Activated CD4-positive, alpha-beta T cell treated with anti-CD3 and anti-CD28 coated beads, Interleukin-2, amount 10 ng/mL, durations not matched to agents 7 days and 5 days (primary cell): ENCODE measurements at regions not wholly inside any gene's neighbourhood (a gene's known extent, or its start where the extent isn't known, plus 50 kb on each side); places are given as distances from the start of the nearest gene placed in this dataset.

Experiments
- CTCF ChIA-PET: fragments of 350-600 bp; sonication (Branson Sonifier 250); formaldehyde crosslinking; loops from one replicate; lab custom pipeline; 2021; ENCODE audit warnings: antibody characterized with exemption; lab: Charles Lee
- POLR2A ChIA-PET: fragments of 350-600 bp; sonication (Branson Sonifier 250); formaldehyde crosslinking; loops from one replicate; lab custom pipeline; 2021; ENCODE audit warnings: antibody characterized with exemption; lab: Charles Lee
- DNase-seq: peaks from one replicate; pipeline ENCODE4 v3.0.0-alpha.2; 2020
- H3K27ac Mint-ChIP-seq: one replicate; pipeline ENCODE4 v1.8.0; 2021; ENCODE audit warnings: mild to moderate bottlenecking, moderate library complexity, mixed read lengths
- H3K27me3 Mint-ChIP-seq: one replicate; pipeline ENCODE4 v1.8.0; 2021; ENCODE audit warnings: mixed read lengths
- H3K36me3 Mint-ChIP-seq: one replicate; pipeline ENCODE4 v1.8.0; 2021; ENCODE audit warnings: low read depth, mixed read lengths
- H3K4me1 Mint-ChIP-seq: one replicate; pipeline ENCODE4 v1.8.0; 2021; ENCODE audit warnings: mixed read lengths
- H3K4me3 Mint-ChIP-seq: one replicate; pipeline ENCODE4 v1.8.0; 2021; ENCODE audit warnings: mild to moderate bottlenecking, moderate library complexity, mixed read lengths
- H3K9me3 Mint-ChIP-seq: one replicate; pipeline ENCODE4 v1.8.0; 2021; ENCODE audit warnings: mixed read lengths

DNA sequence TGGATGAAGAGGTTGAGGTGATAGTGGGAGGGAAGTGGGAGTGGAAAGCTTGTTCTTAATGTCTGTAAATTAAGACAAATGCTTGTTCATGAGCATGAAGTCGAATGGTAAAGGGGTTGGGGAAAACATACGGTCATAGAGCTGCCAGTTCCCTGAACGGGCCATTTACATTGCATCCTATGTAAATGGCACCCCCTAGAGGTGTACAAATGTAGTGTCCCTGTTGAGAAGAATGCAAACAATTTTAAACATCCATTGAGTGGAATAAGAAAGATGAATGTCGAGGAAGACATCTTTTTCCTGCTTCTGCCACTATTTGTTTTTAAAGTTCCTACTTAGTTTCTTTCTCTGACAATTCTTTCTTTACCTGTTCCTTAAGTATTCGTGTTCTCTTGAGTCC lies 155.7 kb downstream of the RDH14 start:
- DNase-seq, result no peak
- Mint-ChIP-seq H3K9me3 (no peaks in the 10 kb centered on the region), H3K4me1 (no peaks in the 10 kb centered on the region), H3K27me3 (peaks cover 6% of the 10 kb centered on the region), H3K36me3 (no peaks in the 10 kb centered on the region), H3K27ac (no peak overlapping the region), H3K4me3 (no peak overlapping the region)
- POLR2A ChIA-PET, result no interaction called here
- CTCF ChIA-PET, result interaction anchor here (0.5 to 0.7 kb wide), 2 partner anchors 339 to 1193 kb away, joined by 3 read pairs; no protein-coding TSS in a partner anchor

DNA sequence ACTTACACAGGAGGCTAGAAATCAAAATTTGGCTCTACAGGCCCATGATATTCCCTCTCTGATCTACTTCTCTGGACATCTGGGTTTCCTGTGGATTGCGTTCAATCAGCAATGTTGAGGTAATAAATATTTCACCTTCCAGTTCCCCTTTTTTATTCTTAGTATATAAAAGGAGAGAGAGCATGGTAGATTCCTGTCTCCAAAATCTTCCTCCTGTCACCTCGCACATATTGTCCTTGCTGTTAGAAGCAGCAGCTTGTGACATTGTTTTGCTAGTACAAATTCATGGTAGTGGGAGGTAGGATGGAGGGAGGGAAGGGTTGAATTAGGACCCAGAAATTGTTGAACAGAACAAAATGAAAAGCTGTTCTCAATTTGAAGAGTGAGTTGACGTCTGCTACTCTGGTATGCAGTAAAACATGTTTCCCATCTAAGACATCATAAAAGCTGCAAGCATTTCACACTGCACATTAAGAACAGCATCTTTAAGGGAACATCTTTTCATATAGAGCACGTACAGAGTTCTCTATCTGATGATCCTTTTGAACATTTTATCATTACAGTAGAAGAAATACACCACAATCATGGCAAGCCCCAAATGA lies 156.4 kb downstream of the RDH14 start:
- H3K4me1 Mint-ChIP-seq, result no peaks in the 10 kb centered on the region
- H3K27me3 Mint-ChIP-seq, result peaks cover 6% of the 10 kb centered on the region
- ChIA-PET POLR2A (no interaction called here), CTCF (no interaction called here)
- no peak overlapping the region for H3K27ac Mint-ChIP-seq
- H3K9me3 Mint-ChIP-seq, result no peaks in the 10 kb centered on the region
- no peak for DNase-seq
- no peak overlapping the region for H3K4me3 Mint-ChIP-seq
- H3K36me3 Mint-ChIP-seq, result no peaks in the 10 kb centered on the region

DNA sequence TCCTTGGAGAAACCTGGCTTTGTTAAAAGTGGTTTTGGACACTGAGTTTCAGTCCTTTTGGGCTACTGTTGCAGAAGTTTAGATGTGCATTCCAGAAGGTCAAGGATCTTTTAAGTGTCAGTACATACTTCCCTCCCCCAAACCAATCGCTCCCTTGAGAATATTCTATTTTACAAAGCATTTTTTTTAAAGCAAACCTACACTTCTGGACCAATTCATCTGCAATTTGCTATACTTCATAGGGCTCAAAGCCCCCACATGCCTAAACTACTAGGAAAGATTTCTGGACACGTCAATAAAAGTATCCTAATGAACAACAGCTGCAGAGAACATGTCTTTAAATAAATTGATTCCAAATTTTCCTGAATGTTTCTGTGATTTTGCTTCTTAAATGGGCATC lies 157.6 kb downstream of the RDH14 start:
- H3K36me3 Mint-ChIP-seq, result no peaks in the 10 kb centered on the region
- H3K4me1 Mint-ChIP-seq, result no peaks in the 10 kb centered on the region
- ChIA-PET POLR2A (no interaction called here), CTCF (no interaction called here)
- H3K27ac Mint-ChIP-seq, result no peak overlapping the region
- no peak overlapping the region for H3K4me3 Mint-ChIP-seq
- peaks cover 6% of the 10 kb centered on the region for H3K27me3 Mint-ChIP-seq
- no peaks in the 10 kb centered on the region for H3K9me3 Mint-ChIP-seq
- DNase-seq, result no peak

DNA sequence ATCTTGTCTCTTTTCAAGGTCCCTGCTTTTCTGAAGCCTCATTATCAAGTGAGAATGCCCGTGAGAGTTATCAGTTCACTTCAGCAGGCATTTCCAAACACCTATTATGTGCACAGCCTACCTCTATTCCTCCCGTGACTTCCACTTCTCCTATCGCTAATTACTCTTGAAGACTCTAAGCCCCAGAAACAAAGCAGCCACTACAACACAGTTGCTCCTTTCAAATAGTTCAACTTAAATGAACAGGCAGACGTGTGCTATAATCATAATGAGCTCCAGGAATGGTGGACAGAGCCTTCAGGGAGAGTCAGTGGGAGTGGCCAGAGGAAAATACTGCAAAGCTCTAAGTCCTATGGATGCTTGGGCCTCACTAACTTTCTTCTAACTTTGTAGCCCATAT lies 159.0 kb downstream of the RDH14 start:
- Mint-ChIP-seq H3K4me1 (no peaks in the 10 kb centered on the region), H3K4me3 (no peak overlapping the region), H3K9me3 (no peaks in the 10 kb centered on the region), H3K27ac (no peak overlapping the region), H3K36me3 (no peaks in the 10 kb centered on the region), H3K27me3 (peaks cover 8% of the 10 kb centered on the region)
- ChIA-PET CTCF (no interaction called here), POLR2A (no interaction called here)
- DNase-seq, result no peak

DNA sequence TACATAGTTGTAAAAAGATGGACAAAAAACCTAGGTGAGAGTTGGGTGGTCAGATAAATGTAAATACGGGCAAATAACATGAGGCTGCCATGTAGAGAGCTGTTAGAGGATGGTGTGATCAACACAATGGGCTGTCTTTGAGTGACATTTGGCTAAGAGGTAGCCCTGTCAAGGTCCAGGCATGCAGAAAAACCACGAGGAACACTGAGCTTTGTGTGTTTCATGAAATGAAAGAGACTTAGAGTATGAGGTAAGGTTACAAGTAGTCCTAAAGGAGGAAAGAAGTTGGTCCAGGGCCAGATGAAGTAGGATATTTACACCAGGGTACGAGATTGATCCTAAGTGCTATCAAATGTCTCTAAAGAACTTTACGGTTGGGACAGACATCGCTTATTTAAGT lies 160.9 kb downstream of the RDH14 start:
- Mint-ChIP-seq H3K4me3 (no peak overlapping the region), H3K27ac (no peak overlapping the region), H3K36me3 (no peaks in the 10 kb centered on the region), H3K27me3 (peaks cover 11% of the 10 kb centered on the region), H3K4me1 (no peaks in the 10 kb centered on the region), H3K9me3 (no peaks in the 10 kb centered on the region)
- no peak for DNase-seq
- POLR2A ChIA-PET, result no interaction called here
- CTCF ChIA-PET, result no interaction called here

DNA sequence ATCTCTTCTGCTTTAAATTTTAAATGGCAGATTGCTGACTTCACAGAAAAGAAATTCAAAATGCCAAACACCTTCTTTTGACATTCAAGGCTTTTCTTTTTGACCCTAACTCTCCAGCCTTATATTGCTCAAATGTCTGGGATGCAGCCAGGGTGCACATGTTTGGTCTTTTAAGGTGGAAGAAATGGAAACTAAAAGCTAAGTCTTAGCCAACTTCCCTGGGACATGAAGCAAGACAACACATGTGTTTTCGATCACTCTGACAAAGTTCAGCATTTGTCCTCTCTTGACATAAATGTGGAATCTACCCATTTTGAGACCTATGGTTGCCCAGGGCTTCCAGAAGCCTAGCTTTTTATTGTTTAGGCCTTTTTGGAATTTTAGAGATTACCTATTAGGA lies 161.6 kb downstream of the RDH14 start:
- H3K27me3 Mint-ChIP-seq, result peaks cover 14% of the 10 kb centered on the region
- no peak overlapping the region for H3K27ac Mint-ChIP-seq
- DNase-seq, result no peak
- no peaks in the 10 kb centered on the region for H3K4me1 Mint-ChIP-seq
- H3K9me3 Mint-ChIP-seq, result no peaks in the 10 kb centered on the region
- ChIA-PET POLR2A (no interaction called here), CTCF (no interaction called here)
- no peak overlapping the region for H3K4me3 Mint-ChIP-seq
- H3K36me3 Mint-ChIP-seq, result no peaks in the 10 kb centered on the region

DNA sequence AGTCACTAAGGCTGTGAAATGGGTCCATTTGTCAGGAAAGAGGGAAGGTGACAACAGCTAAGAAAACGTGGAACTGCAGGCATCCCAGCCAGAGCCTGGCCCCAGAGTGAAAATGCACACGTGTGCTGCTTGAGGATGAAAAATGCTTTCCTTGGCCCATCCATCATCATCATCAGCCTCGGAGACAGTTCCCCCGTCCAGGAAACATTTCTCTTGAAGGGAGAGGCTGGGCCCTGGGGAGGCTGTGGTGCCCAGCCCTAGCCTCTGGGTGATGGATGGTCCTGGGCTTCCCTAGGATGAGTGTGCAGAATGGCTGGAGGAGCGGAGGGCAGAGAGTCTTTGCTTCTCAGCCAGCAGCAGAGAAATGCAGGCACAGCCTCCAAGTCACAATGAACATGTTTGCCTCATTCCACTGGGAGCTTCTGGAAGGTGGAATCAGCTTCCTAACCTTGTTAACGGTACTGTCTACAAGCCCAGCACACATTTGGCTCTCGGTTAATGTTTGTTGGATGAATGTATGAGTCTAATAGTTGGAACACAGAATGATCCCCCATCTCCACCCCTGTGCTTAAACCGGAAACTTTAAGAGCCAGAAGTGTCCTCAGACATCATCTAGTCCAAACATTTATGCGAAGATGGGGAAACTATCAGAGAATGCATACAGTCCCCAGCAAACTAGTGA lies 164.0 kb downstream of the RDH14 start:
- Mint-ChIP-seq H3K27ac (no peak overlapping the region), H3K9me3 (no peaks in the 10 kb centered on the region), H3K27me3 (peaks cover 9% of the 10 kb centered on the region), H3K4me3 (no peak overlapping the region), H3K36me3 (no peaks in the 10 kb centered on the region), H3K4me1 (no peaks in the 10 kb centered on the region)
- DNase-seq, result no peak
- CTCF ChIA-PET, result no interaction called here
- POLR2A ChIA-PET, result no interaction called here

DNA sequence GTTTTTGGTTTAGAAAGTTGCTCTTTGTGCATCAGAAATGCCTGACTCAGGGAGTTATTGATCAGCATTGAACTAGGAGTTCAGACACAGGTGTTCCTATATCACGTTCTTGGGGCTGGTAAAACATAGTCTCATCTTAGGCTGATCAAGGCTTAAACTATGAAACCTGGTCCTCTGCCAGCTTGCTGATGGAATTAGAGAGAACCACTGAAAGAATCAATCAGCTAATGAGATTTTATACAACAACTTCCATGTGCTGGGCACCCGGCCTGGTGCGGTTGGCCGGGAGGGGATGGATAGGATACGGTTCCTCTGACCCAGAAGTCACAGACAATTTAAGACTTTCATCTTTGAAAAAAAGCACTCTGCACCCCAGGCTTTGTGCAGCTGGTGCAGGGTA lies 164.9 kb downstream of the RDH14 start:
- no peaks in the 10 kb centered on the region for H3K4me1 Mint-ChIP-seq

DNA sequence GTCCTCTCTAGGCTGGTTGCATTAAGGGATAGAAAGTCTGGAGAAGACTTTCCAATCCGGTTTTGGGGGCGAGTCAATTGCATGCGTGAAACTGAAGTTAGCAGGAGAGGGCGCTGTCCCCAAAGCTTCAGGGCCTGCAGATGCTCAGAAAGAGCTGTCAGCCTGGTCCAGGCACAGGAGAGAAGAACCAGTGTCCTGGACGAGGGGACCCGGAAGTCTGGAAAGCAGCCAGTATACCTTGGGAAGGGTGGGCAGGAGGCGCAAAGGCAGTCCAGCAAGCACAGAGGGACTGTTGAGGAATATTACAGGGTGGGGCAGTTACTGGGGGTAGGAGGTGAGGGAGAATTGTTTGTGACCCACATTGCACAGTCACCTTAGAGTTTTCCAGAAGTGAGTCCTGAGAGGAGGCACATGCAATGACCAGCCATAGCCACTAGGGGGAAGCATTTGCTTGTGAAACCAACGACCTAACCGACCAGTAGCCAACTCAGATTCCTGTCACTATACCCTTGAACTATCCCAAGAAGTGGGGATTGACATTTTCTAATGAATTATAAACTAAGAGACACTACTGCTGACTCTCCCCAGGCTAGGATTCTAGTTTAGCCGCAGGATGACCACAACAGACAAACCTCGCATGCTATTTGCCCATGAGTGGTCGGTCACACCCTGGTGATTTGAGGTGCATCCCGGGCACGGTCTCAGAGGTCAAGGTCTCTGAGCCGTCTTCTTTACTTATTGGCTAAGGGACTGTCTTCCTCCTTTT lies 172.8 kb downstream of the RDH14 start:
- Mint-ChIP-seq H3K9me3 (no peaks in the 10 kb centered on the region), H3K36me3 (no peaks in the 10 kb centered on the region), H3K27ac (no peak overlapping the region), H3K27me3 (peaks cover 5% of the 10 kb centered on the region), H3K4me1 (no peaks in the 10 kb centered on the region), H3K4me3 (no peak overlapping the region)
- ChIA-PET POLR2A (no interaction called here), CTCF (interaction anchor here (0.6 kb wide), 1 partner anchor 668 kb away, joined by 7 read pairs; no protein-coding TSS in a partner anchor)
- DNase-seq, result peak; percentile 59

More for the DNA sequence above, 164.9 kb downstream of the RDH14 start:
- ChIA-PET POLR2A (no interaction called here), CTCF (no interaction called here)
- no peak overlapping the region for H3K27ac Mint-ChIP-seq
- H3K36me3 Mint-ChIP-seq, result no peaks in the 10 kb centered on the region
- H3K27me3 Mint-ChIP-seq, result peaks cover 8% of the 10 kb centered on the region
- DNase-seq, result no peak
- no peak overlapping the region for H3K4me3 Mint-ChIP-seq
- H3K9me3 Mint-ChIP-seq, result no peaks in the 10 kb centered on the region

DNA sequence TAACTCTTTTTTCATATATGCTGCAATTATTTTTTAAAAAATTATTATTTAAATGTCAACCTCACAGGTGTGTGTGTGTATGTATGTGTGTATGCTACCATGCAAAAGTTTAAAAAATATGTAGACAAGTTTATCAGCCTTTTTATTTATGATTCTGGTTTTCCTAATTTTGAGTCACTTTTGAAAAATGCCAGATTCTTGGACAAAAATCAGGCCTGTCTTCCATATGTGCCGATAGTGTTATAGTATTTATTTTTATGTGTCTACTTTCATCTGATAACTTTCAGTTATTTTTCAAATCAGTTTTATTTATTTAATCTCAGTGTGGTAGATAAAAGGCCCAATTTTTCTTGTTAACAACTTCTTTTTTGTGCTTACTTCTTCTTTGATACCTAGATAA lies 176.2 kb downstream of the RDH14 start:
- CTCF ChIA-PET, result no interaction called here

DNA sequence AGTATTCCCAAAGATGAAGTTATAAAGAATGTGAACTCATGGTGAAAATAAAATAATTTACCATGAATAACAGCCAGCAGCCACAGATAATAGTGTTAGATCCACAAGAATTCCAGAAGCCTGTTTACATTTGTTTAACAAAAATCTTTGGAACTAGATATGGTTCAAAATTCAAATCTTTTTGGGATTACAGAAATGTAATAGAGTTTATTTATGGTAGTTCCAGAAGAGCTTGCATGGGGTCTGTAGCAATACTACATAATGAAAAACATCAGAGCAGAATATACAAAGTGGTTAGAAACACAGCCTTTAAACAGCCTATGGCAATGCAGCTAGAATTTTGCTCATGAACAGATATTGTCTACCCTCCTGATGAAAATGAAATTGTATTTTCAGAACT lies 179.1 kb downstream of the RDH14 start:
- ChIA-PET CTCF (no interaction called here), POLR2A (no interaction called here)
- no peaks in the 10 kb centered on the region for H3K4me1 Mint-ChIP-seq
- H3K4me3 Mint-ChIP-seq, result no peak overlapping the region
- H3K27me3 Mint-ChIP-seq, result peaks cover 8% of the 10 kb centered on the region
- H3K36me3 Mint-ChIP-seq, result no peaks in the 10 kb centered on the region
- DNase-seq, result no peak
- no peak overlapping the region for H3K27ac Mint-ChIP-seq
- no peaks in the 10 kb centered on the region for H3K9me3 Mint-ChIP-seq

More for the DNA sequence above, 176.2 kb downstream of the RDH14 start:
- no peaks in the 10 kb centered on the region for H3K4me1 Mint-ChIP-seq
- POLR2A ChIA-PET, result no interaction called here
- H3K9me3 Mint-ChIP-seq, result no peaks in the 10 kb centered on the region
- H3K36me3 Mint-ChIP-seq, result no peaks in the 10 kb centered on the region
- peaks cover 8% of the 10 kb centered on the region for H3K27me3 Mint-ChIP-seq
- H3K27ac Mint-ChIP-seq, result no peak overlapping the region
- DNase-seq, result no peak
- H3K4me3 Mint-ChIP-seq, result no peak overlapping the region

DNA sequence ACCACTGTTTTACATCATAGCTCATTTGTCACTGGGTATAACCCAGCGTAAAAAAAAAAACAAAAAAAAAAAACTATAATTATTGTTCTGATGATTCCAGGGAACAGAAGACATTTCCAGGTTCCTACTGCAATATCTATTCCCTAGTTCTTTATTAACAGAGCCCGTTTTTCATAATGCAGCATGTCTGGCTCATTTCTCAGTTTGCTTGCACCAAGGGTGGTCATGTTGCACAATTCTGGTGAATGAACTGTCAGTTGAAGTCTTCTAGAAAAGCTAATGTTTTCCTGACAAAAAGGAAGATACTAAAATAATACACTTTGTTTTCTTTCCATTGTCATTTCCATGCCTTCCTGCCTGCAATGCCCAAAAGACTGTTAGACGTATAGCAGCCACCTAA lies 180.1 kb downstream of the RDH14 start:
- H3K9me3 Mint-ChIP-seq, result no peaks in the 10 kb centered on the region
- no peaks in the 10 kb centered on the region for H3K4me1 Mint-ChIP-seq
- no peak overlapping the region for H3K27ac Mint-ChIP-seq
- H3K27me3 Mint-ChIP-seq, result peaks cover 8% of the 10 kb centered on the region
- H3K36me3 Mint-ChIP-seq, result no peaks in the 10 kb centered on the region
- no peak for DNase-seq
- ChIA-PET CTCF (interaction anchor here (1.2 kb wide), 1 partner anchor 11 kb away, joined by 3 read pairs; no protein-coding TSS in a partner anchor), POLR2A (no interaction called here)
- no peak overlapping the region for H3K4me3 Mint-ChIP-seq

DNA sequence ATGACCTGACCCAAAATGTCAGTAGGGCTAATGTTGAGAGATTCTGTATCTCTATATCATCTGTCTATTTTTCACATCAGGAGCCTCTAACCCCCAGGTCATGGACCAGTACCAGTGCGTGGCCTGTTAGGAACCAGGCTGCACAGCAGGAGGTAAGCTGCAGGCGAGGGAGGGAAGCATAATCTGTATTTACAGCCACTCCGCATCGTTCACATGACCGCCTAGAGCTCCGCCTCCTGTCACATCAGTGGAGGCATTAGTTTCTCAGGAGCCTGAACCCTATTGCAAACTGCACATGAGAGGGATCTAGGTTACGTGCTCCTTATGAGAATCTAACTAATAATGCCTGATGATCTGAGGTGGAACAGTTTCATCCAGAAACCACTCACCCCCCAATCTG lies 180.6 kb downstream of the RDH14 start:
- Mint-ChIP-seq H3K27ac (no peak overlapping the region), H3K36me3 (no peaks in the 10 kb centered on the region), H3K27me3 (peaks cover 8% of the 10 kb centered on the region), H3K9me3 (no peaks in the 10 kb centered on the region), H3K4me3 (no peak overlapping the region), H3K4me1 (no peaks in the 10 kb centered on the region)
- ChIA-PET CTCF (interaction anchor here (1.2 kb wide), 1 partner anchor 11 kb away, joined by 3 read pairs; no protein-coding TSS in a partner anchor), POLR2A (no interaction called here)
- no peak for DNase-seq
